ENCODE measurements at regions not wholly inside any gene's neighbourhood (a gene's known extent, or its start where the extent isn't known, plus 50 kb on each side); places are given as distances from the start of the nearest gene placed in this dataset.
"Not testable (repeated sequence)": the region's sequence is repeated elsewhere in the genome, so short reads cannot be mapped to it uniquely, and the experiment has no call there.

DNA sequence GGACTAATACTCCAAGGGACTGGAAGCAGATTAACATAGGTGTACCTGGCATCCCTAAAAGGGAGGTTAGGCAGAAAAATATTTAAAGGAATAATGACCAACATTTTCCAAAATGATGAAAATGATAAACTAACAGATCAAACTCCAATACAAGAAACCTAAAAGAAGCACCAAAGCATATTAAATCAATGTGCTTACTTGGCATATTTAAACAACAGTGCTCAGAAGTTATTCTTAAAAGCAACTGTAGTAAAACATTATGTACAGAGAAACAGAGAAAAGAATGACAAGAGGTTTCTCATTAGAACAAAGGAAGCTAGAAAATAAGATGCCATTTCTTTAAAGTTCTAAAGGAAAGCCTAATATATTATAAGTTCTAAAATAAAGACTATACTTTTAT lies 947.3 kb upstream of the TMEFF2 start:
- no peak for DNase-seq (ENCODE audit: low spot score)
- Histone ChIP-seq H3K4me3 (no peak overlapping the region), H3K27ac (no peak overlapping the region)
- TF ChIP-seq, protein P1, sequence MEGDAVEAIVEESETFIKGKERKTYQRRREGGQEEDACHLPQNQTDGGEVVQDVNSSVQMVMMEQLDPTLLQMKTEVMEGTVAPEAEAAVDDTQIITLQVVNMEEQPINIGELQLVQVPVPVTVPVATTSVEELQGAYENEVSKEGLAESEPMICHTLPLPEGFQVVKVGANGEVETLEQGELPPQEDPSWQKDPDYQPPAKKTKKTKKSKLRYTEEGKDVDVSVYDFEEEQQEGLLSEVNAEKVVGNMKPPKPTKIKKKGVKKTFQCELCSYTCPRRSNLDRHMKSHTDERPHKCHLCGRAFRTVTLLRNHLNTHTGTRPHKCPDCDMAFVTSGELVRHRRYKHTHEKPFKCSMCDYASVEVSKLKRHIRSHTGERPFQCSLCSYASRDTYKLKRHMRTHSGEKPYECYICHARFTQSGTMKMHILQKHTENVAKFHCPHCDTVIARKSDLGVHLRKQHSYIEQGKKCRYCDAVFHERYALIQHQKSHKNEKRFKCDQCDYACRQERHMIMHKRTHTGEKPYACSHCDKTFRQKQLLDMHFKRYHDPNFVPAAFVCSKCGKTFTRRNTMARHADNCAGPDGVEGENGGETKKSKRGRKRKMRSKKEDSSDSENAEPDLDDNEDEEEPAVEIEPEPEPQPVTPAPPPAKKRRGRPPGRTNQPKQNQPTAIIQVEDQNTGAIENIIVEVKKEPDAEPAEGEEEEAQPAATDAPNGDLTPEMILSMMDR (IDR thresholded peaks at IDR 0.05), result no peak

DNA sequence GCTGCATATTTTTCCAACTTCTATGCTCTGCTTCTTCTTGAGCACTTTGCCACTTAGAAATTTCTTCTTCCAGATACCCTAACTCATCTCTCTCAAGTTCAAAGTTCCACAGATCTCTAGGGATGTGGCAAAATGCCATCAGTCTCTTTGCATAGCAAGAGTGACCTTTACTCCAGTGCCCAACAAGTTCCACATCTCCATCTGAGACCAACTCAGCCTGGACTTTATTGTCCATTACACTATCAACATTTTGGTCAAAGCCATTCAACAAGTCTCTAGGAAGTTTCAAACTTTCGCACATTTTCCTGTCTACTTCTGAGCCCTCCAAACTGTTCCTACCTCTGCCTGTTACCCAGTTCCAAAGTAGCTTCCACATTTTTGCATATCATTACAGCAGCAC lies 946.2 kb upstream of the TMEFF2 start:
- not testable (repeated sequence) for DNase-seq (ENCODE audit: low spot score); H3K27ac ChIP-seq; H3K4me3 ChIP-seq

DNA sequence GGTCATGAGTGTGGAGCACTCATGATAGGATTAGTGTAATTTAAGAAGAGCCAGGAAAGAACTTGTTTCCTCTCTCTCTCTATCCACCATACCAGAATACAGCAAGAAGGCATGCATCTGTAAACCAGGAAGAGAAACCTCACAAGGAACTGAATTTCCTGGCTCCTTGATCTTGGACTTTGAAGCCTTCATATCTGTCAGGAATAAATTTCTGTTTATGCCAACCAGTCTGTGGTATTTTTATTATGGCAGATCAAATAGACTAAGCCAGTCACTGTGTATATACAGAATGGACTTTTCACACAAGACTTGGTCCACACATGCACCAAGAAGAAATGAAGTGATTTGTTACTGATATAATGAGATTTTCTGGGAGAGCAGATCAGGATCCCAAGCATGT lies 930.1 kb upstream of the TMEFF2 start:
- Histone ChIP-seq H3K27ac (no peak overlapping the region), H3K4me3 (no peak overlapping the region)
- TF ChIP-seq, protein P1 (IDR thresholded peaks at IDR 0.05), result no peak
- no peak for DNase-seq (ENCODE audit: low spot score)

DNA sequence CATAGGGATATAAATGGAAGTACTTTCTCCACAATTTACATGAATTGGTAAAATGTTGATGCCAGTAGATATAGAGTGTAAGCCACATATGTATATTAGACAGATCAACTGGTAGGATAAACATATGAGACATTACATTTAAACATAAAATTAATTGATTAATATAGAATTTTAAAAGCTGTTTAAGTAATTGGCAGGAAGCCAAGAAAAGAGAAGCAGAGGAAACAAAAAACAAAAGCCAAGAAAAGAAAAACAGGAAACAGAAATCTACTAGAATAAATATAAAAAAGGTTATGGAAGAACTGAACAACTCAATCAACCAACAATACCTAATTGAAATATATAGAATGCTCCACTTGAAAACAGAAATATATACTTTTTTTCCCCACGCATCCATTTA lies 920.1 kb upstream of the TMEFF2 start:
- TF ChIP-seq, protein P1 (IDR thresholded peaks at IDR 0.05), result no peak
- no peak for DNase-seq (ENCODE audit: low spot score)
- Histone ChIP-seq H3K4me3 (no peak overlapping the region), H3K27ac (no peak overlapping the region)

DNA sequence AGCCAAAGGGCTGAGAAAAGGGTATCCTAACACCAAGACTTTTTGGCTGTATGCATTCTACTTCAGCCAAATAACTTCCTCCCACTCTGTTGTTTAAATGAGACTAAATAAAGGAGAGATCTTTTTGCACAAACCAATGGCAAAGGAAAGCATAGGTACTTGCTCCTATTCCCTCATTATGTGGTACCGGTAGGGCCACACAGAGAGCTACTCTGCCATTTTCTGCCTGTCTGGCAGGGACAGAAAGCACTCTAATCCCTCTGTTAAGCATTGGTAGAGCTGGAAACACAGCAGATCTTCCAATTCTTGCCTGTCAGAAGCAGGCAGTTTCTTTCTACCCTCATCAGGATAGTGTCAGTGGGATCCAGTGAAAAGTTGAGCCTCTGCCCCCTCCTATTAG lies 918.3 kb upstream of the TMEFF2 start:
- Histone ChIP-seq H3K4me3 (no peak overlapping the region), H3K27ac (no peak overlapping the region)
- TF ChIP-seq, protein P1 (IDR thresholded peaks at IDR 0.05), result no peak
- no peak for DNase-seq (ENCODE audit: low spot score)

DNA sequence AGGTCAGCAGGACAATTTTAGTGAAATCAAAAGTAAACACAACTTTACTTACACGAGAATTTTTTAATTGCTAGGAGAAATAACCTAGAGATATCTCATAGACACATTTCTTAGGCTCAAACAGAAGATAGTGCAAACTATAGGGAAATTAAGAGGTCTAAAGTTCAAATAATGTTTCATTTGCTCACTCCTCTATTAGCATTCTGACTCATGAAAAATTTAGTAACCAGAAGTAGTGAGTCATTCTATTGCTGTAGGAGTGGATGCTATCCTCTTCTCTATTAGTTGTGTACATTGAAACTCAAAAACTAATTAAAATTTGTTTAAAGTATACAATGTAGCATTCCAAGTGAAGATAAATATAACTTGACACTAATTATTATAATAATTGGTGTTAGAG lies 908.3 kb upstream of the TMEFF2 start:
- TF ChIP-seq, protein P1 (IDR thresholded peaks at IDR 0.05), result no peak
- no peak for DNase-seq (ENCODE audit: low spot score)
- Histone ChIP-seq H3K27ac (no peak overlapping the region), H3K4me3 (no peak overlapping the region)

DNA sequence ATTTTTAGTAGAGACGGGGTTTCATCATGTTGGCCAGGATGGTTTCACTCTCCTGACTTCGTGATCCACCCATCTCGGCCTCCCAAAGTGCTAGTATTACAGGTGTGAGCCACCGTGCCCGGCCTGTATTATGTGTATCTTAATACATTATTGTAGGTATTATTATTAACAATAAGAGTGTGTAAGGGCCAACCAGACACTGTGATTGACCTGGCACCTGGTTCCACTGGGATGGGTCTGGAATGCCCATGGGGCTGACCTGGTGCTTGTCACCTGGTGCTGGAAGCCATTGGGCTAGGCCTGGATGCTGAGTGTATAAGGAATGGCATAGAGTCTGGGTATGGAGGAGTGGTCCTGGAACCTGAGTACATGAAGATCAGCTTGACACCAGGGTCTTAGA lies 906.9 kb upstream of the TMEFF2 start:
- no peak overlapping the region for H3K4me3 ChIP-seq
- no peak overlapping the region for H3K27ac ChIP-seq
- no peak for DNase-seq (ENCODE audit: low spot score)
- TF ChIP-seq, protein P1 (IDR thresholded peaks at IDR 0.05), result no peak

DNA sequence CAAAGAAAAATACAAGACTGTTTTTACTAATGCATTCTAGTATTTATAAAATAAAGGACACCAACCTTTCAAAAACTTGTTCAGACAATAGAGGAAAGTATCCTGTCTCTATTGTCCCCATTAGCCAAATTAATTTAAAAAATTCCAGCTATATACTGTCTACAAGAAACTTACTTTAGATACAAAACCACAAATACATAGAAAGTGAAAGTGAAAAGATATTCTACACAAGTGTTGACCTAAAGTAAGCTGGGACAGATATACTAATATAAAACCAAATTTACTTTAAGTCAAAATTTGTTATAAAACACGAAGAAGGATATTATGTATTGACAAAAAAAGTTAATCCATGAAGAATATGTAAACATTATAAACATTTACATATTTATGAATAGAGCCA lies 893.3 kb upstream of the TMEFF2 start:
- TF ChIP-seq, protein P1 (IDR thresholded peaks at IDR 0.05), result no peak
- DNase-seq (ENCODE audit: low spot score), result no peak
- H3K4me3 ChIP-seq, result no peak overlapping the region
- H3K27ac ChIP-seq, result no peak overlapping the region
